KOPT-K1 (cell line): ENCODE measurements at regions not wholly inside any gene's neighbourhood (a gene's known extent, or its start where the extent isn't known, plus 50 kb on each side); places are given as distances from the start of the nearest gene placed in this dataset.

Source experiments
- H3K27ac ChIP-seq: fragments of 200-600 bp; sonication (generic); 2 replicates; pipeline ENCODE4 v1.5.1; 2016; ENCODE audit warnings: antibody characterized with exemption, mild to moderate bottlenecking, low read depth, low read length; ENCODE audit not compliant: poor library complexity, severe bottlenecking
- H3K36me3 ChIP-seq: fragments of 200-600 bp; sonication (generic); 2 replicates; pipeline ENCODE4 v1.5.1; 2017; ENCODE audit warnings: antibody characterized with exemption, mild to moderate bottlenecking, low read length, moderate library complexity; ENCODE audit not compliant: insufficient read depth
- H3K9me3 ChIP-seq: fragments of 200-600 bp; sonication (generic); 2 replicates; pipeline ENCODE4 v1.5.1; 2017; ENCODE audit warnings: antibody characterized with exemption, low read length, mild to moderate bottlenecking; ENCODE audit not compliant: insufficient read depth, poor library complexity, severe bottlenecking

GRCh38 chr1:55554611-55555010 lies 339.4 kb upstream of the USP24 start:
- no peak overlapping the region for H3K27ac ChIP-seq
- H3K36me3 ChIP-seq, result no peaks in the 10 kb centered on the region

GRCh38 chr1:55552636-55553035 lies 337.5 kb upstream of the USP24 start:
- no peaks in the 10 kb centered on the region for H3K36me3 ChIP-seq
- no peak overlapping the region for H3K27ac ChIP-seq
- no peaks in the 10 kb centered on the region for H3K9me3 ChIP-seq

More at GRCh38 chr1:55554611-55555010, 339.4 kb upstream of the USP24 start:
- no peaks in the 10 kb centered on the region for H3K9me3 ChIP-seq

GRCh38 chr1:55547405-55547804 lies 332.2 kb upstream of the USP24 start:
- H3K9me3 ChIP-seq, result no peaks in the 10 kb centered on the region
- no peaks in the 10 kb centered on the region for H3K36me3 ChIP-seq
- H3K27ac ChIP-seq, result no peak overlapping the region

- Histone ChIP-seq H3K9me3 (no peaks in the 10 kb centered on the region), H3K27ac (no peak overlapping the region), H3K36me3 (no peaks in the 10 kb centered on the region)
These were observed 331.4 kb upstream of the USP24 start for GRCh38 chr1:55546553-55546952.

- Histone ChIP-seq H3K27ac (no peak overlapping the region), H3K36me3 (no peaks in the 10 kb centered on the region), H3K9me3 (no peaks in the 10 kb centered on the region)
These were observed 329.7 kb upstream of the USP24 start for GRCh38 chr1:55544826-55545225.

GRCh38 chr1:55542901-55543504 lies 327.8 kb upstream of the USP24 start:
- Histone ChIP-seq H3K27ac (no peak overlapping the region), H3K9me3 (no peaks in the 10 kb centered on the region), H3K36me3 (no peaks in the 10 kb centered on the region)

GRCh38 chr1:55541296-55541695 lies 326.1 kb upstream of the USP24 start:
- no peaks in the 10 kb centered on the region for H3K36me3 ChIP-seq
- H3K27ac ChIP-seq, result no peak overlapping the region
- no peaks in the 10 kb centered on the region for H3K9me3 ChIP-seq

GRCh38 chr1:55539652-55540512 lies 324.7 kb upstream of the USP24 start:
- Histone ChIP-seq H3K36me3 (no peaks in the 10 kb centered on the region), H3K9me3 (no peaks in the 10 kb centered on the region), H3K27ac (no peak overlapping the region)

- H3K9me3 ChIP-seq, result no peaks in the 10 kb centered on the region
- no peak overlapping the region for H3K27ac ChIP-seq
- no peaks in the 10 kb centered on the region for H3K36me3 ChIP-seq
These were observed 323.3 kb upstream of the USP24 start for GRCh38 chr1:55538428-55538827.

GRCh38 chr1:55536545-55536865 lies 321.3 kb upstream of the USP24 start:
- Histone ChIP-seq H3K9me3 (no peaks in the 10 kb centered on the region), H3K36me3 (no peaks in the 10 kb centered on the region), H3K27ac (no peak overlapping the region)

- Histone ChIP-seq H3K9me3 (no peaks in the 10 kb centered on the region), H3K27ac (no peak overlapping the region), H3K36me3 (no peaks in the 10 kb centered on the region)
These were observed 320.8 kb upstream of the USP24 start for GRCh38 chr1:55535724-55536544.

- Histone ChIP-seq H3K27ac (no peak overlapping the region), H3K36me3 (no peaks in the 10 kb centered on the region), H3K9me3 (no peaks in the 10 kb centered on the region)
These were observed 319.5 kb upstream of the USP24 start for GRCh38 chr1:55534565-55535121.

- no peaks in the 10 kb centered on the region for H3K36me3 ChIP-seq
- no peaks in the 10 kb centered on the region for H3K9me3 ChIP-seq
- no peak overlapping the region for H3K27ac ChIP-seq
These were observed 316.5 kb upstream of the USP24 start for GRCh38 chr1:55531644-55532043.

- no peaks in the 10 kb centered on the region for H3K9me3 ChIP-seq
- H3K27ac ChIP-seq, result no peak overlapping the region
- no peaks in the 10 kb centered on the region for H3K36me3 ChIP-seq
These were observed 315.8 kb upstream of the USP24 start for GRCh38 chr1:55530749-55531478.
